Stimulated activated CD4-positive, alpha-beta T cell treated with anti-CD3 and anti-CD28 coated beads, Interleukin-1b, Interleukin-23, amount 100 ng/mL, for 48 hours (primary cell): ENCODE measurements at regions not wholly inside any gene's neighbourhood (a gene's known extent, or its start where the extent isn't known, plus 50 kb on each side); places are given as distances from the start of the nearest gene placed in this dataset.
"Not testable (repeated sequence)": the region's sequence is repeated elsewhere in the genome, so short reads cannot be mapped to it uniquely, and the experiment has no call there.

Source experiments
- DNase-seq: peaks from one replicate; pipeline ENCODE4 v3.0.0-alpha.2; 2020

GRCh38 chr10:38364073-38364472 lies 269.9 kb downstream of the ZNF37A start:
- not testable (repeated sequence) for DNase-seq

- not testable (repeated sequence) for DNase-seq
These were observed 271.8 kb downstream of the ZNF37A start for GRCh38 chr10:38365917-38366316.

GRCh38 chr10:38383800-38384199 lies 289.7 kb downstream of the ZNF37A start:
- DNase-seq, result not testable (repeated sequence)

- not testable (repeated sequence) for DNase-seq
These were observed 292.7 kb downstream of the ZNF37A start for GRCh38 chr10:38386869-38387268.

DNA sequence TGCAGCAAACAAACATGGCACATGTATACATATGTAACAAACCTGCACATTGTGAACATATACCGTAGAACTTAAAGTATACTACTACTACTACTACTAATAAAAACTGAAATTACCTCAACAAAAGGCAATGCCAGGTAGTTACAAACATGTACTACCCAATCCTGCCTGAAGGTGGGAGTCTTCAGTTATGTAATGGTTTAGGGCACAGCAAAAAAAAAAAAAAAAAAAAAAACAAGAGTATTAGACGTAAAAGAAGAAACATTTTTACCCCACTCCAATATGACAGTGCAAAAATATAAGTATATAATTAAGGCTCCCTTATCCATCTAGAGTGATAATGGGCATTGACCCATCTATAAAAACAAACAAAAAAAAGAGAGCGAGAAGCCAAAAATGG lies 296.6 kb downstream of the ZNF37A start:
- not testable (repeated sequence) for DNase-seq

GRCh38 chr10:38395465-38395864 lies 301.3 kb downstream of the ZNF37A start:
- DNase-seq, result not testable (repeated sequence)

- DNase-seq, result not testable (repeated sequence)
These were observed 302.2 kb downstream of the ZNF37A start for GRCh38 chr10:38396178-38396954.

DNA sequence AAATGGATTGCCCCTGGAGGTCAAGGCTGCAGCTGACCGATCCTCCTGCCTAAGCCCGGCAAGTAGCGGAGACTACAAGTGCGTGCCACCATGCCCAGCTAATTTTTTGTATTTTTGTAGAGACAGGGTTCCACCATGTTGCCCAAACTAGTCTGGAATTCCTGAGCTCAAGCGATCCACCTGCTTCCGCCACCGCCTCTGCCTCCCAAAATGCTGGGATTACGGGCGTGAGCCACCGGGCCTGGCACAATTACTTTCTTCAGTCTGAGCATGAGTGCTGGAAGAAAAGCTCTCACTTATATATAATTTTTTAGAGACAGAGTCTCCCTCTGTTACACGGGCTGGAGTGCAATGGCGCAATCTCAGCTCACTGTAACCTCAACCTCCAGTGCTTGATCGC lies 307.4 kb downstream of the ZNF37A start:
- not testable (repeated sequence) for DNase-seq

DNA sequence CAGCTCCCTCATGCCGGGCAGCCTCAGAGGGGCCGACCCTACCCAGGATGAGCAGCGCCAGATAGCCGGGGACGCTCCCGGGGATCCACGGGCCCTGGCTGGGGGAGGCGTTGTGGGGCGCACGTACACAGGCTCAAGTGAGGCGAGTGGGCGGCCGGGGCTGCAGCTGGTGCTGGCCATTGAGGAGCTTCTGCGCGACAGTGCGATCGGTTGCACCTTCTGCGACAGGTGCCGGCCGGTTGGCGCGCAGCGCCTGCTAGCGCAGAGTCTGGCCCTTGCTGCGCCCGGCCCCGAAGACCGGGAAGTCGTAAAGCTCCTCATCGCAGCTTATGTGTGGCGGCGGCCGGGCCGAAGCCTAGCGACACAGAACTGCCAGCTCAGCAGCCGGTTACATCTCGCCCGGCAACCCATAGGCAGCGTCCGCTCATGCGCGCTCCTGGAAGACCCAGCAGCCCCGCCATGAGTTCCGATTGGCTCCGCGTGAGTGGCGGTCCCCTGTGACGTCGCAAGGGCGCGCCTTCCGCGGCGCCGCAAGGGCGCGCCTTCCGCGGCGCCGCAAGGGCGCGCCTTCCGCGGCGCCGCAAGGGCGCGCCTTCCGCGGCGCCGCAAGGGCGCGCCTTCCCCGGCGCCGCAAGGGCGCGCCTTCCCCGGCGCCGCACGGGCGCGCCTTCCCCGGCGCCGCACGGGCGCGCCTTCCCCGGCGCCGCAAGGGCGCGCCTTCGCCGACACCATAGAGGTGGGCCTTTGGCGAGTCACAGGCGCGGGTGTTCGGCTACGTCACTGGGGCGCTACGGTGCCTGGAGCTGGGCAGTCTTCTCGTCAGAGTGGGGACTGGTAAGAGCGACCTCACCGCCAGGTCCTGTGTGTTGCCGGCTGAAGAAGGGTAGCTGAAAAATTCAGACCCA lies 308.6 kb downstream of the ZNF37A start:
- peak; percentile 93 for DNase-seq

DNA sequence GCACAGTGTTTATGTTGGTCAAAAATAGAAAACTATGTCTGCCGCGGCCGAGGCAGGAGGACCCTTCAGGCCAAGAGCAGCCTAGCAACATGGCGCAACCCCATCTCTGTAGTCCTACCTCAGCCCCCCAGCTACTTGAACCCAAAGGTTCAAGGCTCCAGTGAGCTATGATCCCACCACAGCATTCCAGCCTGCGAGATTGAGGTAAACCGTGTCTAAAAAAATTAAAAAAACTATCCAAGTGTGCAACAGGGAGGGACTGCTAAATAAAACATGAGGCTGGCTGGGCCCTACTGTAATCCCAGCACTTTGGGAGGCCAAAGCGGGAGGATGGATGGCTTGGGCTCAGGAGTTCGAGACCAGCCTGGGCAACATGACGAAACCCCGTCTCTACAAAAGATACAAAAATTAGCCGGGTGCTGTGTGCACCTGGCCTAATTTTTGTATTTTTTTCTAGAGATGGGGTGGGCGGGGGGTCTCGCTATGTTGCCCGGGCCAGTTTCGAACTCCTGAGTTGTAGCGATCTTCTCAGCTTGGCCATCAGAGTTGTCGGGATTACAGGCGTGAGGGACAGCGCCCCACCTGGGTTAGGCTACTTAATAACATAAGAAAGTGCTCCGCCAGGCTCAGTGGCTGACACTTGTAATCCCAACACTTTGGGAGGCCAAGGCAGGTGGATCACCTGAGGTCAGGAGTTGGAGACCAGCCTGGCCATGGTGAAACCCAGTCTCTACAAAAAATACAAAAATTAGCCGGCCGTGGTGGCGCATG lies 309.4 kb downstream of the ZNF37A start:
- not testable (repeated sequence) for DNase-seq

GRCh38 chr10:38423634-38424033 lies 329.5 kb downstream of the ZNF37A start:
- not testable (repeated sequence) for DNase-seq

DNA sequence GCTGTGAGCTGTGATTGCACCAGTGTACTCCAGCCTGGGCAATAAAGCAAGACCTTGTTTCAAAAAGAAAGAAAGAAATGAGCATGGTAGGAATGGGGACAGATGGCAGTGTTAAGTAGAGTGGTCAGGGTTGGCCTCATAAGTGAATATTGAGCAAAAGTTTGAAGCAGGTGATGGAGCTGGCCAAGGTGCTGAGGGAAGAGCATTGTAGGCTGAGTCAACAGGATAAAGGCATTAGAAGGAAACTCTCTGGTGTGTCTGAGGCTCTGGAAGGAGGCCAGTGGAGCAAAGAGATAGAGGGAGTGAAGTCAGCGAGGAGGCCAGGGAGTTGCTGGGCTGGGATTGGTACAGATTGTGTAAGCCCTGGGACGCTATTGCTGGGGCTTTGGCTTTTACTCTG lies 336.1 kb downstream of the ZNF37A start:
- DNase-seq, result not testable (repeated sequence)

DNA sequence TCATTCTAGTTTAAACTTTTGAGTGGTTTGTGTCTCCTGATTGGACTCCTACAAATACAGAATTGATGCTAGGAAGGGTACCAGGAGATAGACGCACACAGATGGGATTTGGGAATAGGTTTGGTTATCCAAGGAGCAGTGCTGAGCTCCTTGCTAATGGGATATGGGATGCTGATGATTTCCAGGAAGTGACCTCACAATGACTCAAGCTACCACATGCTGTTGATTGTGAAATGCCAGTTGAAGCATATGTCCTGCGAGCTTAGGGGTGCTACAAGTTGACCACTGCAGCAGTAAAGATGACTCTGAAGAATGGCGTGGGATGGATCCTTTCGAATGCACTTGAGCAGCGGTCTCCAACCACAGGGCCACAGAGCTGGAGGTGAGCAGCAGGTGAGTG lies 343.2 kb downstream of the ZNF37A start:
- DNase-seq, result not testable (repeated sequence)

GRCh38 chr10:38448614-38449355 lies 354.6 kb downstream of the ZNF37A start:
- not testable (repeated sequence) for DNase-seq

GRCh38 chr10:38449618-38450017 lies 355.5 kb downstream of the ZNF37A start:
- DNase-seq, result not testable (repeated sequence)

- not testable (repeated sequence) for DNase-seq
These were observed 356.4 kb downstream of the ZNF37A start for GRCh38 chr10:38450372-38451057.

DNA sequence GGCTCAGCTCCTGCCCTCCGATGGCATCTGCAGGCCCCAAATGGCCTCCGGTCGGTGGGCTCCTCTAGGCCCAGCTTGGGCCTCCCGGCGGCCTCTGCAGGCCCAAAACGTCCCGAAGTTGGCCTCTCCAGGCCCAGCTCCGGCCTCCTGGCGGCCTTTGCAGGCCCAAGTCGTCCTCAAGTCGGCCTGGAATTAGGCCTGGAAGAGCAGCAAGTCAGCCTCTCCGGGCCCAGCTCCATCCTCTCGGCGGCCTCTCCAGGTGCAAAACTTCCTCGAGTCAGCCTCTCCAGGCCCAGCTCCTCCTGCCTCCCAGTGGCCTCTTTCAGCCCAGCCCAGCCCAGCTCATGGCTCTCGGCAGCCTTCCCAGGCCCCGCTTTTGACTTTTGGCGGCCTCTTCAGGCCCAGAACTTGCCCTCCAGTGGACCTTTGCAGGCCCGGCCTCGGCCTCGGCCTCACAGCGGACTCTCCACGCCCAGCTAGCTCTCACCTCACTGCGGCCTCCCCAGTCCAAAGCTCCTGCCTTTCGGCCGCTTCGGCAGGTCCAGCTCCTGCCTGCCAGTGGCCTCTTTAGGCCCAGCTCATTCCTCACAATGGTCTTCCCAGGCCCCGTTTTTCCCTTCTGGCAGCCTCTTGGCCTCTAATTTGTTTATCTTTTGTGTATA lies 357.3 kb downstream of the ZNF37A start:
- not testable (repeated sequence) for DNase-seq
